ENCODE measurements at regions not wholly inside any gene's neighbourhood (a gene's known extent, or its start where the extent isn't known, plus 50 kb on each side); places are given as distances from the start of the nearest gene placed in this dataset.

DNA sequence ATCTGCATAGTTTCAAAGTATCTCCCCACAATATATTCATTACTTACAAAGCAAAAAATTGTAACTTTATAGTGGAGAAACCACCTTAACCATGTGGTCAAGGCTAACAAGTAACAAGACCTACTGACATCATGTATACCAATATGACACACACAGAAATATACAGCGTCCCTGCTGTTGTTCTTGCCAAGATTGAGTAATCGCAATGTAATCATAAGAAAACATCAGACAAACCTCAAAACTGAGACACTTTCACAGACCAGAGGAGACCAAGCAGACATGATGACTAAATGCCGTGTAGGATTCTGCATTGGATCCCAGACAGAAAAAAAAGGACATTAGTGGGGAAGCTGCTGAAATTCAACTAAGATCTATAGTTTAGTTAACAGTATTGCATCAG, 123.0 kb downstream of the ACAA2 start:
- H3K4me1 ChIP-seq (ENCODE audit: control insufficient read depth, insufficient read depth, low read length), result peaks cover 42% of the 10 kb centered on the region
- no peaks in the 10 kb centered on the region for H3K9me3 ChIP-seq (ENCODE audit: control insufficient read depth, insufficient read depth, low read depth, low read length)
- H3K36me3 ChIP-seq (ENCODE audit: control insufficient read depth in 2 of 2, insufficient read depth in 1 of 2, low read length in 2 of 2), result no peaks in the 10 kb centered on the region
- CTCF ChIA-PET, result interaction anchor here (0.7 to 1.3 kb wide), 2 partner anchors 180 to 191 kb away, joined by 3 to 4 read pairs; no protein-coding TSS in a partner anchor
- H3K4me3 ChIP-seq (ENCODE audit: low read depth, low read length), result no peak overlapping the region
- H3K27ac ChIP-seq (ENCODE audit: extremely low read depth, low read depth, low read length), result no peak overlapping the region; the same call in 1 of the 2 replicates
- POLR2A ChIA-PET, result interaction anchor here (0.5 kb wide), 1 partner anchor 22 kb away, joined by 3 read pairs; no protein-coding TSS in a partner anchor
- no peak for TF ChIP-seq SP3 (tag by site-specific recombination; IDR thresholded peaks at IDR 0.05)
- TF ChIP-seq, protein P1, sequence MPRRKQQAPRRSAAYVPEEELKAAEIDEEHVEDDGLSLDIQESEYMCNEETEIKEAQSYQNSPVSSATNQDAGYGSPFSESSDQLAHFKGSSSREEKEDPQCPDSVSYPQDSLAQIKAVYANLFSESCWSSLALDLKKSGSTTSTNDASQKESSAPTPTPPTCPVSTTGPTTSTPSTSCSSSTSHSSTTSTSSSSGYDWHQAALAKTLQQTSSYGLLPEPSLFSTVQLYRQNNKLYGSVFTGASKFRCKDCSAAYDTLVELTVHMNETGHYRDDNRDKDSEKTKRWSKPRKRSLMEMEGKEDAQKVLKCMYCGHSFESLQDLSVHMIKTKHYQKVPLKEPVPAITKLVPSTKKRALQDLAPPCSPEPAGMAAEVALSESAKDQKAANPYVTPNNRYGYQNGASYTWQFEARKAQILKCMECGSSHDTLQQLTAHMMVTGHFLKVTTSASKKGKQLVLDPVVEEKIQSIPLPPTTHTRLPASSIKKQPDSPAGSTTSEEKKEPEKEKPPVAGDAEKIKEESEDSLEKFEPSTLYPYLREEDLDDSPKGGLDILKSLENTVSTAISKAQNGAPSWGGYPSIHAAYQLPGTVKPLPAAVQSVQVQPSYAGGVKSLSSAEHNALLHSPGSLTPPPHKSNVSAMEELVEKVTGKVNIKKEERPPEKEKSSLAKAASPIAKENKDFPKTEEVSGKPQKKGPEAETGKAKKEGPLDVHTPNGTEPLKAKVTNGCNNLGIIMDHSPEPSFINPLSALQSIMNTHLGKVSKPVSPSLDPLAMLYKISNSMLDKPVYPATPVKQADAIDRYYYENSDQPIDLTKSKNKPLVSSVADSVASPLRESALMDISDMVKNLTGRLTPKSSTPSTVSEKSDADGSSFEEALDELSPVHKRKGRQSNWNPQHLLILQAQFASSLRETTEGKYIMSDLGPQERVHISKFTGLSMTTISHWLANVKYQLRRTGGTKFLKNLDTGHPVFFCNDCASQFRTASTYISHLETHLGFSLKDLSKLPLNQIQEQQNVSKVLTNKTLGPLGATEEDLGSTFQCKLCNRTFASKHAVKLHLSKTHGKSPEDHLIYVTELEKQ (tag by site-specific recombination; IDR thresholded peaks at IDR 0.05; ENCODE audit: borderline replicate concordance), result no peak
- TF ChIP-seq, protein P2, sequence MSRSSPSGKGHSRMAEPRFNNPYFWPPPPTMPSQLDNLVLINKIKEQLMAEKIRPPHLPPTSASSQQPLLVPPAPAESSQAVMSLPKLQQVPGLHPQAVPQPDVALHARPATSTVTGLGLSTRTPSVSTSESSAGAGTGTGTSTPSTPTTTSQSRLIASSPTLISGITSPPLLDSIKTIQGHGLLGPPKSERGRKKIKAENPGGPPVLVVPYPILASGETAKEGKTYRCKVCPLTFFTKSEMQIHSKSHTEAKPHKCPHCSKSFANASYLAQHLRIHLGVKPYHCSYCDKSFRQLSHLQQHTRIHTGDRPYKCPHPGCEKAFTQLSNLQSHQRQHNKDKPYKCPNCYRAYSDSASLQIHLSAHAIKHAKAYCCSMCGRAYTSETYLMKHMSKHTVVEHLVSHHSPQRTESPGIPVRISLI (tag by site-specific recombination; IDR thresholded peaks at IDR 0.05), result no peak
- TF ChIP-seq, protein P3, sequence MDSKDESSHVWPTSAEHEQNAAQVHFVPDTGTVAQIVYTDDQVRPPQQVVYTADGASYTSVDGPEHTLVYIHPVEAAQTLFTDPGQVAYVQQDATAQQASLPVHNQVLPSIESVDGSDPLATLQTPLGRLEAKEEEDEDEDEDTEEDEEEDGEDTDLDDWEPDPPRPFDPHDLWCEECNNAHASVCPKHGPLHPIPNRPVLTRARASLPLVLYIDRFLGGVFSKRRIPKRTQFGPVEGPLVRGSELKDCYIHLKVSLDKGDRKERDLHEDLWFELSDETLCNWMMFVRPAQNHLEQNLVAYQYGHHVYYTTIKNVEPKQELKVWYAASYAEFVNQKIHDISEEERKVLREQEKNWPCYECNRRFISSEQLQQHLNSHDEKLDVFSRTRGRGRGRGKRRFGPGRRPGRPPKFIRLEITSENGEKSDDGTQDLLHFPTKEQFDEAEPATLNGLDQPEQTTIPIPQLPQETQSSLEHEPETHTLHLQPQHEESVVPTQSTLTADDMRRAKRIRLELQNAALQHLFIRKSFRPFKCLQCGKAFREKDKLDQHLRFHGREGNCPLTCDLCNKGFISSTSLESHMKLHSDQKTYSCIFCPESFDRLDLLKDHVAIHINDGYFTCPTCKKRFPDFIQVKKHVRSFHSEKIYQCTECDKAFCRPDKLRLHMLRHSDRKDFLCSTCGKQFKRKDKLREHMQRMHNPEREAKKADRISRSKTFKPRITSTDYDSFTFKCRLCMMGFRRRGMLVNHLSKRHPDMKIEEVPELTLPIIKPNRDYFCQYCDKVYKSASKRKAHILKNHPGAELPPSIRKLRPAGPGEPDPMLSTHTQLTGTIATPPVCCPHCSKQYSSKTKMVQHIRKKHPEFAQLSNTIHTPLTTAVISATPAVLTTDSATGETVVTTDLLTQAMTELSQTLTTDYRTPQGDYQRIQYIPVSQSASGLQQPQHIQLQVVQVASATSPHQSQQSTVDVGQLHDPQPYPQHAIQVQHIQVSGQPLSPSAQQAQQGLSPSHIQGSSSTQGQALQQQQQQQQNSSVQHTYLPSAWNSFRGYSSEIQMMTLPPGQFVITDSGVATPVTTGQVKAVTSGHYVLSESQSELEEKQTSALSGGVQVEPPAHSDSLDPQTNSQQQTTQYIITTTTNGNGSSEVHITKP (tag by site-specific recombination; IDR thresholded peaks at IDR 0.05), result peak; percentile 59
- TF ChIP-seq, protein P4, sequence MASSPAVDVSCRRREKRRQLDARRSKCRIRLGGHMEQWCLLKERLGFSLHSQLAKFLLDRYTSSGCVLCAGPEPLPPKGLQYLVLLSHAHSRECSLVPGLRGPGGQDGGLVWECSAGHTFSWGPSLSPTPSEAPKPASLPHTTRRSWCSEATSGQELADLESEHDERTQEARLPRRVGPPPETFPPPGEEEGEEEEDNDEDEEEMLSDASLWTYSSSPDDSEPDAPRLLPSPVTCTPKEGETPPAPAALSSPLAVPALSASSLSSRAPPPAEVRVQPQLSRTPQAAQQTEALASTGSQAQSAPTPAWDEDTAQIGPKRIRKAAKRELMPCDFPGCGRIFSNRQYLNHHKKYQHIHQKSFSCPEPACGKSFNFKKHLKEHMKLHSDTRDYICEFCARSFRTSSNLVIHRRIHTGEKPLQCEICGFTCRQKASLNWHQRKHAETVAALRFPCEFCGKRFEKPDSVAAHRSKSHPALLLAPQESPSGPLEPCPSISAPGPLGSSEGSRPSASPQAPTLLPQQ (tag by site-specific recombination; IDR thresholded peaks at IDR 0.05), result peak; percentile 59; the same call in 1 of the 2 replicates
- TF ChIP-seq ZNF366 (tag by site-specific recombination; conservative IDR thresholded peaks at IDR 0.05), result peak; percentile 42
- no peak for TF ChIP-seq ZNF530 (tag by site-specific recombination; IDR thresholded peaks at IDR 0.05; ENCODE audit: low read depth)
- TF ChIP-seq PRDM1 (tag by site-specific recombination; IDR thresholded peaks at IDR 0.05), result 0 out of 2 replicates have a peak, but pooled peaks have one; percentile 23
- TF ChIP-seq ZBTB20 (tag by site-specific recombination; IDR thresholded peaks at IDR 0.05), result peak; percentile 66; the same call in 1 of the 2 replicates
- TF ChIP-seq ZNF658 (tag by site-specific recombination; IDR thresholded peaks at IDR 0.05), result no peak
- peak; percentile 86; the same call in 1 of the 2 replicates for TF ChIP-seq ZNF660 (tag by site-specific recombination; IDR thresholded peaks at IDR 0.05)
- TF ChIP-seq ZBTB21 (tag by site-specific recombination; IDR thresholded peaks at IDR 0.05), result peak; percentile 85
- TF ChIP-seq, protein P5, sequence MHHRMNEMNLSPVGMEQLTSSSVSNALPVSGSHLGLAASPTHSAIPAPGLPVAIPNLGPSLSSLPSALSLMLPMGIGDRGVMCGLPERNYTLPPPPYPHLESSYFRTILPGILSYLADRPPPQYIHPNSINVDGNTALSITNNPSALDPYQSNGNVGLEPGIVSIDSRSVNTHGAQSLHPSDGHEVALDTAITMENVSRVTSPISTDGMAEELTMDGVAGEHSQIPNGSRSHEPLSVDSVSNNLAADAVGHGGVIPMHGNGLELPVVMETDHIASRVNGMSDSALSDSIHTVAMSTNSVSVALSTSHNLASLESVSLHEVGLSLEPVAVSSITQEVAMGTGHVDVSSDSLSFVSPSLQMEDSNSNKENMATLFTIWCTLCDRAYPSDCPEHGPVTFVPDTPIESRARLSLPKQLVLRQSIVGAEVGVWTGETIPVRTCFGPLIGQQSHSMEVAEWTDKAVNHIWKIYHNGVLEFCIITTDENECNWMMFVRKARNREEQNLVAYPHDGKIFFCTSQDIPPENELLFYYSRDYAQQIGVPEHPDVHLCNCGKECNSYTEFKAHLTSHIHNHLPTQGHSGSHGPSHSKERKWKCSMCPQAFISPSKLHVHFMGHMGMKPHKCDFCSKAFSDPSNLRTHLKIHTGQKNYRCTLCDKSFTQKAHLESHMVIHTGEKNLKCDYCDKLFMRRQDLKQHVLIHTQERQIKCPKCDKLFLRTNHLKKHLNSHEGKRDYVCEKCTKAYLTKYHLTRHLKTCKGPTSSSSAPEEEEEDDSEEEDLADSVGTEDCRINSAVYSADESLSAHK (tag by site-specific recombination; IDR thresholded peaks at IDR 0.05), result no peak
- TF ChIP-seq ZNF621 (tag by site-specific recombination; IDR thresholded peaks at IDR 0.05), result no peak
- no peak for TF ChIP-seq ZSCAN23 (tag by site-specific recombination; IDR thresholded peaks at IDR 0.05)
- 0 out of 2 replicates have a peak, but pooled peaks have one; percentile 7 for TF ChIP-seq FEZF1 (tag by site-specific recombination; IDR thresholded peaks at IDR 0.05)
- TF ChIP-seq ZEB2 (tag by site-specific recombination; IDR thresholded peaks at IDR 0.05), result peak; percentile 57; the same call in 1 of the 2 replicates
- TF ChIP-seq, protein P6, sequence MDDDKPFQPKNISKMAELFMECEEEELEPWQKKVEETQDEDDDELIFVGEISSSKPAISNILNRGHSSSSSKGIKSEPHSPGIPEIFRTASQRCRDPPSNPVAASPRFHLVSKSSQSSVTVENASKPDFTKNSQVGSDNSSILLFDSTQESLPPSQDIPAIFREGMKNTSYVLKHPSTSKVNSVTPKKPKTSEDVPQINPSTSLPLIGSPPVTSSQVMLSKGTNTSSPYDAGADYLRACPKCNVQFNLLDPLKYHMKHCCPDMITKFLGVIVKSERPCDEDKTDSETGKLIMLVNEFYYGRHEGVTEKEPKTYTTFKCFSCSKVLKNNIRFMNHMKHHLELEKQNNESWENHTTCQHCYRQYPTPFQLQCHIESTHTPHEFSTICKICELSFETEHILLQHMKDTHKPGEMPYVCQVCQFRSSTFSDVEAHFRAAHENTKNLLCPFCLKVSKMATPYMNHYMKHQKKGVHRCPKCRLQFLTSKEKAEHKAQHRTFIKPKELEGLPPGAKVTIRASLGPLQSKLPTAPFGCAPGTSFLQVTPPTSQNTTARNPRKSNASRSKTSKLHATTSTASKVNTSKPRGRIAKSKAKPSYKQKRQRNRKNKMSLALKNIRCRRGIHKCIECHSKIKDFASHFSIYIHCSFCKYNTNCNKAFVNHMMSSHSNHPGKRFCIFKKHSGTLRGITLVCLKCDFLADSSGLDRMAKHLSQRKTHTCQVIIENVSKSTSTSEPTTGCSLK (tag by site-specific recombination; IDR thresholded peaks at IDR 0.05), result no peak
- TF ChIP-seq ZNF350 (tag by site-specific recombination; IDR thresholded peaks at IDR 0.05), result no peak
- TF ChIP-seq ZNF324 (tag by site-specific recombination; IDR thresholded peaks at IDR 0.05), result 0 out of 2 replicates have a peak, but pooled peaks have one; percentile 44
- TF ChIP-seq, protein P7, sequence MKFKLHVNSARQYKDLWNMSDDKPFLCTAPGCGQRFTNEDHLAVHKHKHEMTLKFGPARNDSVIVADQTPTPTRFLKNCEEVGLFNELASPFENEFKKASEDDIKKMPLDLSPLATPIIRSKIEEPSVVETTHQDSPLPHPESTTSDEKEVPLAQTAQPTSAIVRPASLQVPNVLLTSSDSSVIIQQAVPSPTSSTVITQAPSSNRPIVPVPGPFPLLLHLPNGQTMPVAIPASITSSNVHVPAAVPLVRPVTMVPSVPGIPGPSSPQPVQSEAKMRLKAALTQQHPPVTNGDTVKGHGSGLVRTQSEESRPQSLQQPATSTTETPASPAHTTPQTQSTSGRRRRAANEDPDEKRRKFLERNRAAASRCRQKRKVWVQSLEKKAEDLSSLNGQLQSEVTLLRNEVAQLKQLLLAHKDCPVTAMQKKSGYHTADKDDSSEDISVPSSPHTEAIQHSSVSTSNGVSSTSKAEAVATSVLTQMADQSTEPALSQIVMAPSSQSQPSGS (tag by site-specific recombination; IDR thresholded peaks at IDR 0.05; ENCODE audit: low read depth), result peak; percentile 76; the same call in 1 of the 2 replicates
- TF ChIP-seq ZNF629 (tag by site-specific recombination; IDR thresholded peaks at IDR 0.05), result peak; percentile 84

Data from HEK293 (cell line).